VCaP (cell line): ENCODE measurements at regions not wholly inside any gene's neighbourhood (a gene's known extent, or its start where the extent isn't known, plus 50 kb on each side); places are given as distances from the start of the nearest gene placed in this dataset.

Source experiments
- H3K27ac ChIP-seq: fragments of 450-650 bp; 2 replicates; pipeline ENCODE4 v1.5.1; 2017
- TF ChIP-seq, protein P1 (sequence below): fragments of 450-650 bp; conservative IDR thresholded peaks from 2 replicates; pipeline ENCODE4 v1.5.1; 2017; ENCODE audit warnings: mild to moderate bottlenecking, moderate library complexity

DNA sequence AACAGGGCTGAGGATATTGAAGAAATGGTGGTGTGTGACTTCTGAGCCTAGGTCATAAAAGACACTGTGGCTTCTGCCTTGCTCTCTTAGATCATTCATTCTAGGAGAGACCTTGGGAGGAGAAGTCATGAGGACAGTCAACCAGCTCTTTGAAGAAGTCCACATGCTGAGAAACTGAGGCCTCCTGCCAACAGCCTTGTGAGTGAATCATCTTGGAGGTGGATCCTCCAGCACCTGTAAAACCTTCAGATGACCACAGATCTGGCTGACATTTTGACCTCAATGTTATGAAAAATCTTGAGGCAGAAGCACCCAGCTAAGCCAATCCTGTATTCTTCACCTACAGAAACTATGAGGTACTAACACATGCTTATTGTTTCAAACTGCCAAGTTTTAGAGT, 165.9 kb downstream of the CARTPT start:
- no peak overlapping the region for H3K27ac ChIP-seq
- TF ChIP-seq, protein P1, sequence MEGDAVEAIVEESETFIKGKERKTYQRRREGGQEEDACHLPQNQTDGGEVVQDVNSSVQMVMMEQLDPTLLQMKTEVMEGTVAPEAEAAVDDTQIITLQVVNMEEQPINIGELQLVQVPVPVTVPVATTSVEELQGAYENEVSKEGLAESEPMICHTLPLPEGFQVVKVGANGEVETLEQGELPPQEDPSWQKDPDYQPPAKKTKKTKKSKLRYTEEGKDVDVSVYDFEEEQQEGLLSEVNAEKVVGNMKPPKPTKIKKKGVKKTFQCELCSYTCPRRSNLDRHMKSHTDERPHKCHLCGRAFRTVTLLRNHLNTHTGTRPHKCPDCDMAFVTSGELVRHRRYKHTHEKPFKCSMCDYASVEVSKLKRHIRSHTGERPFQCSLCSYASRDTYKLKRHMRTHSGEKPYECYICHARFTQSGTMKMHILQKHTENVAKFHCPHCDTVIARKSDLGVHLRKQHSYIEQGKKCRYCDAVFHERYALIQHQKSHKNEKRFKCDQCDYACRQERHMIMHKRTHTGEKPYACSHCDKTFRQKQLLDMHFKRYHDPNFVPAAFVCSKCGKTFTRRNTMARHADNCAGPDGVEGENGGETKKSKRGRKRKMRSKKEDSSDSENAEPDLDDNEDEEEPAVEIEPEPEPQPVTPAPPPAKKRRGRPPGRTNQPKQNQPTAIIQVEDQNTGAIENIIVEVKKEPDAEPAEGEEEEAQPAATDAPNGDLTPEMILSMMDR: no peak

DNA sequence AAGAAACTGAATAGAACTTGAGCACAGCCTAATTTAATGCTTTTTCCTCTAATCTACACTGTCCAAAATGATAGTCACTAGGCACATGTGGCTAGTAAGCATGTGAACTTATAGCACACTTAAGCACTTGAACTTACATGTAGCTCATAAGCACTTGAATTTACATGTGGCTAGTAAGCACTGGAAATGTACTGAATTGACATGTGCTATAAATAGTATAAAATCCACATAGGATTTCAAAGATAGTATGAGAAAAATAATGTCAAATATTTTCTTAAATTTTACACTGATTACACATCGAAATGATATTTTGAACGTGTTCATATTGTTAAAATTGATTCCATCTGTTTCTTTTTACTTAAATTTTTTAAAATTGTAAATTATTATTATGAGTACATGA, 167.3 kb downstream of the CARTPT start:
- TF ChIP-seq, protein P1: no peak
- H3K27ac ChIP-seq: no peak overlapping the region

DNA sequence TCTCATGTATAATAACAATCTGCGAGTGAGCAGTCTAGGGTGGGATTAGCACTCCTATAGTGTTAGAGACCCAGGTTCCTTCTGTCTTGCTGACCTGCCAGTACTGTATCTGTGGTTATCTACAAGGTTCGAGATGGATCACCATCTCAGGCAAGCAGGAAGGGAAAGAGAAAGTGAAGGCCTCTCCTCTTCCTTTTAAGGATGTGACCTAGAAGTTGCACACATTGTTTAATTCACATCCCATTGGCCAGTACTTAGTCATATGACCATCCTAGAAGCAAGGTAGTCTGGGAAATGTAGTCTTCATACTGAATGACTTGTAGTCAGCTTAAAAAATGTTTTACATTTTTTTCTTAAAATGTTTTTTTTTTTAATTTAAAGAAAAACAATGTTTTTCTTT, 168.6 kb downstream of the CARTPT start:
- no peak overlapping the region for H3K27ac ChIP-seq
- TF ChIP-seq, protein P1: no peak

DNA sequence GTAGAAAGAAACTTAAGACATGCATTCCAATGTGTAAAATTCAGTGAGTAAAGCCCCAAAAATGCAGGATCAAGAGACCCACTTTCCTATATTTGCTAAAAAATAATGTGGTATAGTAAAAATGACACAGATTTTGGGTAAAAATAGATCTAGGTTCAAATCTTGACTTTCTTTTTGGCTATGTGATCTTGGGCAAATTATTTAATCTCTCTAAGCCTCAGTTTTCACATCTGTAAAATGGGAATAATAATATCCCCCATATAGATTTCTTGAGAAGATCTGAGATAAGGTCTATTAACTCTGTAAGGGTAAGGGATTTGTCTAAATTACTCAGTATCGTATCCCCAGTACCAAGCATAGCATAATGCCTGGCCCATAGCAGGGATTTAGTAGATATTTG, 172.3 kb downstream of the CARTPT start:
- no peak overlapping the region for H3K27ac ChIP-seq
- TF ChIP-seq, protein P1: no peak

DNA sequence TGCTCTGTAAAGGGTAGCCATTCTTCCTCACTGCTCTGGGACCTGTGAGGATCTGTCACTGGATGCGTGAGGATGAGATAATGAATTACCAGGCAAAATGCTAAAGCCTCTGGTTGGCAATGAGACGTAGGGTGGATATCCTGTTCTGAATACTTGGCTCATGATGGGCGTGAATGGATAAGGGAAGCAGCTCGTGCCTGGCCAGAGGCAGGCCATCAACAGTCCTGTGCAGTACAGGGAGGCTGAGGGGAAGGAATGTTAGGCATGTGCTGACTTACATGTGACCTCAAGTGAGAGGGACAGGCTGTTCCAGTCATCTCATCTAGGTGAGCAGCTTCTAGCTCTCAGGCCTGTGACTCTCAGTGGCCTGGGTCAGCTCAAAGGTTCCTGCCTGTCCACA, 172.8 kb downstream of the CARTPT start:
- TF ChIP-seq, protein P1: no peak
- H3K27ac ChIP-seq: no peak overlapping the region

DNA sequence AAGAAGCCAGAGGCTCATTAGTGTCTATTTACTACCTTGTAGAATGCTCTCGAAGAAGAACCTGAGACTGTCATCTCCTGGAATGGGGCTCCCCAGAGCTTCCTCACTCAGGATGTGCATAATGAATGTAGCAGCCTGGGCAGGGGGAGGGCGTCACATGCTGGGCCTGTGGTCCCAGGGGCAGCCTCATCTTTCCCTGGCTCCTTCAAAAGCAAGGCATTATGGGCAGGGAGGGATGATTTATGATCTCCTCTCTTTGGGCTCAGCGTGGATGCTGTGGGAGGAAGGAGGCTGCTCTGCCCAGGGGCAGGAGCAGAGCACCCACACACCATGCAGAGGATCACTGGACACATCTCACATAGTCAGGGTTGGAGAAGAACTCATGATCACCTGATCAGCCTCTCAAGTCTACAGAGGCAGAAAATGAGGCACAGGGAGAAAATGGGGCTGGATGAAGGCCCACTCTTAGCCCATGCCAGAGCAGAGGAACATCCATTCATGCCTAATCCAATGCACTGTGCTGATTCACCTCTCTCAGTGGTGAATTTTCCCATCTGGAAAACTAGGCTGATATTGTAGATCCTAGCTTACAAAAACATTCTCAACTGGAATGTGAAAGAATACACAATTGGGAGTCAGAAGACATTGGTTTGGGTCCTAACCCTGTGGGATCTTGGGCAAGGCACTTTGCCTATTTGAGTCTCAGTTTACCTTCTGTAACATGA, 173.7 kb downstream of the CARTPT start:
- TF ChIP-seq, protein P1: no peak
- no peak overlapping the region for H3K27ac ChIP-seq

DNA sequence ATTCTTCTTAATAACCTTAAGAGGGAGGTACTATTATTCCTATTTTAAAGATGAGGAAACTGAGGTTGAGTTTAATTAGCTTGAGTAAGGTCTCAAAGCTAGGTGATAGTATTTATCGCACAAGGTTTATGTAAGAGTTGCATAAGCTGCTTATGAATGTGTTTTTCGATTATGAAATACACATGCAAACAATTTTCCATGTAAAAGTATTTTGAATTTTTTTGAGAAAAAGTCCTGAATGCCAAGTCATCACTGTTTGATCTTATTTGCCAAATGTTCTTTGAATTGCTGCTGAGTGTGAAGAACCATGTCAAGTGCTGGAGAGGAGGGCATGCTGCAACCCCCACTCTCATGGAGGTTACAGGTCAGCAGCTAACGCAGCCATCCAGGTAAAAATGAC, 174.4 kb downstream of the CARTPT start:
- TF ChIP-seq, protein P1: no peak
- no peak overlapping the region for H3K27ac ChIP-seq
